Motor neuron (in vitro differentiated cells): ENCODE measurements at regions not wholly inside any gene's neighbourhood (a gene's known extent, or its start where the extent isn't known, plus 50 kb on each side); places are given as distances from the start of the nearest gene placed in this dataset.
A peak's percentile ranks its signal among the peaks of the same experiment; 100 is the strongest.
"Not testable (repeated sequence)": the region's sequence is repeated elsewhere in the genome, so short reads cannot be mapped to it uniquely, and the experiment has no call there.

ENCODE experiments used
- ATAC-seq, 8 experiments: fragments of 200-7000 bp; cut with Tn5 transposase; replicated peaks in 6 of 8; 2 replicates each; pipeline ENCODE4 v1.8.0; 2021; ENCODE audit warnings: mild to moderate bottlenecking in 8 of 8, moderate library complexity in 8 of 8
- H3K27ac ChIP-seq, 2 donors: fragments of 250-450 bp; sonication (Bioruptor Pico); 2 replicates each; pipeline ENCODE4 v1.9.0; 2021; ENCODE audit warnings: antibody characterized with exemption in 2 of 2, mild to moderate bottlenecking in 2 of 2, moderate library complexity in 1 of 2
- H3K4me1 ChIP-seq, 2 donors: fragments of 250-450 bp; sonication (Bioruptor Pico); replicated peaks in 1 of 2; 2 replicates each; pipeline ENCODE4 v1.6.1; 2021; ENCODE audit warnings: antibody characterized with exemption in 2 of 2, mild to moderate bottlenecking in 2 of 2, moderate library complexity in 1 of 2
- H3K4me3 ChIP-seq, 5 donors: fragments of 250-450 bp; sonication (Bioruptor Pico); 2 replicates each; pipeline ENCODE4 v1.9.0; 2021; ENCODE audit warnings: antibody characterized with exemption in 5 of 5, mild to moderate bottlenecking in 5 of 5, moderate library complexity in 4 of 5
- WGBS, 10 experiments: fragments of 450-650 bp; shearing (Covaris generic); methylation state at CpG; one replicate each; pipeline ENCODE4 v1.0.0; 2022; 5-methylcytosine and 5-hydroxymethylcytosine counted together
- in situ Hi-C, 9 experiments: fragments of 400-800 bp; cut with MboI; loops; one replicate each; pipeline ENCODE4 v1.15.0; 2021; ENCODE audit warnings: low sequenced_read_pairs in 9 of 9, low pct_unique_long_range_greater_than_20kb in 2 of 9; ENCODE audit not compliant: unreplicated experiment in 9 of 9

DNA sequence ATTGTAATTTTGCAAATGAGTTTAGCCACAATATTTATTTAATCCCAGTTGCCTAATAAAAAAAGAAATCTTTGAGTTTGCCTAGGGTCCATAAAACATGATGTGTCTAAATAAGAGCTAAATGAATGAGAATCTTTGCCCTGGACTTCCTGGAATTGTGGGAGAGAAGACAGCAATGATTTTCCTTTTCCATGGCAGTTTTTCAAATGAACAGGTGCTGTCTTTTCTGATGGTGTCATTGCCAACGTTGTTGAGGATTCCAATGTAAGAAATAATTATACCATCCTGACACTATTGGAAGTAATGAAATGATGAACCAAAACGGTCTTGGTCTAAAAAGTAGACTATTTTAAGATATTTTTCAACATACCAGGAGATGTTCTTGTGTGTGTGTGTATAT is 984.7 kb upstream of the CELF2 start:
- in situ Hi-C loops, result no loop called here
- ATAC-seq, result no peak
- Histone ChIP-seq H3K27ac (no peak overlapping the region), H3K4me1 (no peaks in the 10 kb centered on the region), H3K4me3 (no peak overlapping the region)
- WGBS, 10 experiments, result 0 to 88% (median 49%) methylated on average over 1 to 2 of the region's 2 CpGs; no CpG with 5 or more reads in 2 of the 10 experiments

DNA sequence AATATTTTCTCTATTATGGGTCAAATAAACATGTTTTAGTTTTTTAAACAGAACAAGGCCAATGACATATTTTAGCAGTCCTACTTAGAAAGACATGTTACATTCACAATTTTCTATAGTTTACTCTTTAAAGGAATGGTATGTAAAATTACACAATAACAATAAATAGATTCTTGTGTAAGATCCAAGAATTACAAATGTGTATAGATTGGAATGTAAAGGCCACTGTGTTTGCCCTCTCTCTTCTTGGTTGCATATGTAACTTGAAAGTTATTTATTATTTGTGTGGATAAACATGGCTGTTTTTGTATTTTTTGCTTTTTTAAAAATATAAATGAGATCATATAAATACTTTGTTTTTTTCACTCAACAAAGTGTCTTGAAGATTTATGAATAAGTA is 979.3 kb upstream of the CELF2 start:
- Histone ChIP-seq H3K27ac (no peak overlapping the region), H3K4me3 (no peak overlapping the region), H3K4me1 (no peaks in the 10 kb centered on the region)
- in situ Hi-C loops, result no loop called here
- no peak for ATAC-seq

DNA sequence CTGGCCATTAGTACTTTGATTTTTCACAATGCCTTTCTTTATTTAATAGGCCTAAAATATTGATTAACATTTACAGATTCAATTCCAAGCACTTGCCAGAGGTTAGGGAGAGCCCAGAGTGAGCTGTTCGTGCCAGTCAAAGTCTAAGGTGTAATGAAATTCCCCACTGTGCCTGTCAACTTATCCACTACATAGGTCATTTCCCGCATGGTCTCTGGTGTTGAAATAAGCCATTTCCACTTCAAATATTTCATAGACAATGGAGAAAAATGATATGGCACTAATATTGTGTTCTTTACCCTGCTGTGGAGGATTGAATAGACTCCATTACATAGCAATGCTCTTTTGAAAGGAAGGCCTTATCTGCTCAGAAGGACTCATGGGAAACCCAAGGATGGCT is 978.1 kb upstream of the CELF2 start:
- in situ Hi-C loops, result no loop called here
- H3K4me3 ChIP-seq, result no peak overlapping the region
- no peak for ATAC-seq
- no peaks in the 10 kb centered on the region for H3K4me1 ChIP-seq
- WGBS, 10 experiments, result 0 to 100% (median 67%) methylated on average over 1 to 2 of the region's 2 CpGs; no CpG with 5 or more reads in 3 of the 10 experiments
- H3K27ac ChIP-seq, result no peak overlapping the region

DNA sequence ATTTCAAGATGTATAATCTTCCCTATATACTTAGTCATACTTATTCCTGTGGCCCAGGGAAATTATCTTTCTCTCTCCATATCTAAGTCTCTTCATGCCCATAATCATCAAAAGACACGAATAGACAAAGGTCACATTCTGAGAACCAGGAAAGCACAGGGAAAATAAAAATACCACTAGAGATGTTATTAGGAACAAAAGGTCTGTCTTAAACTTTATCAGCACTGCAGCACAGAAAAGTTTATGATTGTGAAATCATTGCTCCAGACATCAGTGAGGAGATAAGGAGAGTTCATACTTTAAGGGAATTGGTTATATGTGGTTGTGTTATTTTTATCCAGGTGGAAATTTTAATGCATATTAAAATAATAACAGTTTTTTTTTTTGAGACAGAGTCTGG is 974.6 kb upstream of the CELF2 start:
- 0 to 29% (median 0%) methylated on average over 1 of the region's 1 CpG; no CpG with 5 or more reads in 2 of the 10 experiments for whole genome bisulfite sequencing, 10 experiments

DNA sequence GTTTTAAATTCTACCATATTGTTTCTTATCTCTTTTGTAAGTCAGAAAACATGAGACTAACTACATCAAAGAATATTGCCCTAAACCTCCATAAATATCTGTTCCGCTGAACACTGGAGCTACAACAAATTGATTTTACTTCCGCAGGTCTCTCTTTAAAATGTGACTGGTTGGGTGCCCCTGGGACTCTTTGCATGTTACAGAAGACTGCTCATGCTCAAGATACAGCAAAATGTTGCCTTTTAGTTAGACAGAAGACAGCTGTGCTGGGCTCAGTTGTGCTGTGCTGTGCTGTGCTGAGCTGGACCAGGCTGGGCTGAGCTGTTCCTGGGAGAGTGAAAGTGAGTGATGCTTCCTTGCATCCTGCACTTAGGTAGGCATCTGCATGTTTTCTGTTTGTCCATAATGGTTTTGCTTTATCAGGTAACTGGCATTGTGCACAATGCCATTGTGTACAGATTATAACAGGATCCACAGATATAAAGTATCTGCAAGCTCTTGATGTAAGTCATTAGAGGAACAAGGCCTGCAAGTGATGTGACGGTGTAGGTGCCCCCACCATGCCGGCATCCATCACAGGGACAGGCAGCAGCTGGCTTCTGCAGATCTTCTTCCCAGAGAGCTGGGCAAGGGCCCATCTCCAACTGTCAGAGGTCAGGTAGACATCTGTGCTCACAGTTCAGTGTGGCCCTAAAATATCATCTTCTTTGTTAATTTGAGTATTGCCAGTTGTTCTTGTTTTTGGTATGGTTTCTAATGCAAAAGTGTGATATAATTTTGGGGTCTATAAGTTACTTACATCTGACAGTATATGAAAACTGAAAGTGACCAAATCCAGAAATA is 972.5 kb upstream of the CELF2 start:
- 40 to 100% (median 83%) methylated on average over 1 to 4 of the region's 4 CpGs; no CpG with 5 or more reads in 2 of the 10 experiments for WGBS, 10 experiments
- Histone ChIP-seq H3K27ac (no peak overlapping the region), H3K4me1 (peaks cover 5 to 10% of the 10 kb centered on the region in 2 donors), H3K4me3 (no peak overlapping the region)
- peak in 2 of 8 experiments; percentile 39 for ATAC-seq
- in situ Hi-C loops, result no loop called here

More for the DNA sequence above, 974.6 kb upstream of the CELF2 start:
- ATAC-seq, result no peak
- Histone ChIP-seq H3K4me1 (peaks cover 5 to 10% of the 10 kb centered on the region in 2 donors), H3K27ac (no peak overlapping the region), H3K4me3 (no peak overlapping the region)
- in situ Hi-C loops, result no loop called here

DNA sequence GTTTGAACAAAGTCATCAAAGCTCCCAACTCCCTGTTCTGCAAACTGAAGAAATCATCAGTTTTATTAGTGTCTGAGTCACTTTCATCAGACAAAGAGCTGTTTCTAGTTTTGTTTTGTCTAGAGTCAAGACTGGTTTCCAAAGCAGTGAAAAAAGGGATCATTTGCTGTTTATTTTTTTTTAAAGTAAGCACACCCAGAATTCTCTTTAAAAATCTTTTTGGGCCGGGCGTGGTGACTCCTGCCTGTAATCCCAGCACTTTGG is 972.0 kb upstream of the CELF2 start:
- ATAC-seq, result no peak
- in situ Hi-C loops, result no loop called here
- Histone ChIP-seq H3K4me1 (peaks cover 5 to 10% of the 10 kb centered on the region in 2 donors), H3K27ac (no peak overlapping the region), H3K4me3 (no peak overlapping the region)
- 0 to 100% (median 80%) methylated on average over 1 to 2 of the region's 2 CpGs; no CpG with 5 or more reads in 5 of the 10 experiments for WGBS, 10 experiments

DNA sequence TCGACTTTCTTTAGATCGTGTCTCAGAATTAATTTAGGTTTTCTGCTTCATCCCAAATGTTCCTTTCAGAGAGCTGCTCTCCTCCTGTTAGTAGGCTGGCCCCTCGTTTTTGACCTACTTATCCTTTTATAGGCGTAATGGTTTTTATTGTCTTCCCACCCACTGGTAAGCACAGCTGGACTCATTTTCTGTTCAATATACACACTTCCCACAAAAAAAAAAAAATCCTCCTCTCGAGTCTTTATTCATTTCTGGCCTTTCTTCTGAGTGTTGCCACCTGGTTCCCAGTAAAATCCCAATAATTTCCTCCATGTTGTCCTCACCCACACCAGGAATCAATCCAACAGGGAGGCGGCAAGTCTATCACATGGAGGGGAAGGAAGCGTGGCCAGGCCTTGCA is 970.2 kb upstream of the CELF2 start:
- no peak overlapping the region for H3K4me3 ChIP-seq
- peaks cover 5 to 10% of the 10 kb centered on the region in 2 donors for H3K4me1 ChIP-seq
- in situ Hi-C loops, result no loop called here
- no peak overlapping the region for H3K27ac ChIP-seq
- ATAC-seq, result no peak
- WGBS, 10 experiments, result 3 to 100% (median 74%) methylated on average over 1 to 6 of the region's 7 CpGs

DNA sequence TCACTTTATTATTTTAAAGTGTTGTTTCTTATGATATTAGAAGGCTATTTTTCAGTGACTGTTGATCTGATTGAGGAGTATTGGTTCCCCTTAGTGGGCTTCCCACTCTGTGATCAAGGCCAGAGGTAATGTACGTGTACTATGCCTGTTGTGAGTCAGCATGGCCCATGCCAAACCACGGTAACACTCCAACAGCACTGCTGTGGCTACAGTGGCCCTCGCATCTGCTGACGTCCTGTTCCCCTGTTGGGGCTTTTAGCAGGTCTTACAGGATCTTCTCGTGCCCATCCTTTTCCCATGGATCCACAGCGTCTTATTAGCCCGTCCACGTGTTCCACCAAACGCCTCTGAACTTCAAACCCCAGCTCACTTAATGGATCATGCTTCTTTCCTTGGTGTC is 964.6 kb upstream of the CELF2 start:
- WGBS, 10 experiments, result 52 to 98% (median 83%) methylated on average over 1 to 9 of the region's 9 CpGs; no CpG with 5 or more reads in 4 of the 10 experiments
- ATAC-seq, result no peak
- Histone ChIP-seq H3K4me1 (peaks cover 0 to 6% of the 10 kb centered on the region in 2 donors), H3K4me3 (no peak overlapping the region), H3K27ac (no peak overlapping the region)
- in situ Hi-C loops, result no loop called here

DNA sequence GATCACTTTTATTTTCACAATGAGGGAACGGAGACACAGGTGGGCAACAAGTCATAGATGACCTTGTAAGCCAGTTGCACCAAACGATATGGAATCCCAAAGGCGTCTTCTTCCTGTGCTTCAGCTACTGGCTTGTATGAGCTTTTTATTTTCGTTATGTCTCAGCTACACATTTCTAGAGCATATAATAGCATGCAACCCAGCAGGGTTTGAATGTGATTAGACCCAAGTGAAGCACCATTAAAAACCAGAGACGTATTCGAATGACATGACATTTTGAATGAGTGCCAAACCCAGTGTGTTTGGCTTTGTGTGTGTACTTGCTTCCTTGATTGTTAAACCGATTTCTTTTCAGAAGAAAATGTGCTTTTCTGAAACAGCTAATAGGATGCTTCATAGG is 963.2 kb upstream of the CELF2 start:
- ATAC-seq, result no peak
- Histone ChIP-seq H3K4me3 (no peak overlapping the region), H3K4me1 (peaks cover 0 to 6% of the 10 kb centered on the region in 2 donors), H3K27ac (no peak overlapping the region)
- WGBS, 10 experiments, result 17 to 100% (median 82%) methylated on average over 1 to 7 of the region's 7 CpGs; no CpG with 5 or more reads in 1 of the 10 experiments
- in situ Hi-C loops, result no loop called here

DNA sequence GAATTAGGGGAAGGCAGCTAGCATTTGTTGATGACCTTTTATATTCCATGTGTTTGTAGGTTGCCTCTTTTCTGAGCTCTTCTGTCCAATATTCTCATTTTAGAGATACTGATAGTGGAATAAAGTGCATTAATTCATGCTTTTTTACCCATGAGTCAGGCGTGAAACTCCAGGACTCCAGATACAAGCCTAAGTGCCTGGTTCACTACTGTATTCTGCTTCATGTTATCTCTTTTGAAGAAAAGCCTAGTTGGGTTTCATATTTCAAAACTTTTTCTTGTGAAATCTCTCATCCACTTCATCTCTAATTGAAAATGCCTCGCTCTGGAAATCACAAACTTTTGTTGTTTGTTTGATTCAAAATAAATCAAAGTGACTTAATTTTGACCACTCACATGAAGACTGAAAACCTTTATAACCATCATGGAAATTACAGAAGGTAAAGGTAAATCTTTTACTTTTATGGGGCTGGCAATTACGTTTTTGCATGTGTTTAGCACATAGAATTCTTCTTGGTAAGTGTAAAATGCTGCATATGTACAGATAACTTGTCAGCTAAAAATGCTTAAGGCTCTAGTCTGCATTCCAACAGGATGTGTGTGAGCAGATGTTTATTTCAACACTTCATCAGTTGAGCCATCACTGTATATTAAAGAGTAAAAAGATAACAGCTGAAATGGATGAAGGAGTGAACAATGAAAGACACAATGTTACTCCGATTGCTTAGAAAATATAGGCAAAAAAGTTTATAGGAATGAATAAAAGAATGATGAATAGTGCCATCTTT is 961.8 kb upstream of the CELF2 start:
- in situ Hi-C loops, result no loop called here
- Histone ChIP-seq H3K27ac (no peak overlapping the region), H3K4me1 (peaks cover 0 to 6% of the 10 kb centered on the region in 2 donors), H3K4me3 (no peak overlapping the region)
- WGBS, 10 experiments, result 0 to 94% (median 80%) methylated on average over 1 to 4 of the region's 4 CpGs
- ATAC-seq, result peak in 2 of 8 experiments; percentile 59 to 81

DNA sequence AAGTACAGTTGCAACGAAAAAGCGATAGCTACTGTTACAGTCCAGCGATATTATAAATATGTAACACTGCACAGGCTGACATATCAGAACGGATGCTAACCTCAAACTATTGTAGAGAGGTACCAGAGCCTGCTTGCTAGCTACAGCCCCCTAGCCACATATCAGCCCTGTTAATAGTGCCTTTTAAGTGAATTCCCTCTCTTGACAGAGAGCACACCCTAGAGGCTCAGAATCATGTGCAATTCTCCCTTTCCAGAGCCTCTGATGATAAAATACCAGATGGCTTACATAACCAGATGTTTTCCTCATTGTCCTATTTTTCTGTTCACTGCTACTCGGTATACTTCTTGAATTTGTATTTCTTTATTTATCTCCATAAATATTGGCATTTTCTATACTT is 960.7 kb upstream of the CELF2 start:
- Histone ChIP-seq H3K27ac (no peak overlapping the region), H3K4me3 (no peak overlapping the region), H3K4me1 (peaks cover 0 to 6% of the 10 kb centered on the region in 2 donors)
- ATAC-seq, result peak in 2 of 8 experiments; percentile 68 to 71
- WGBS, 10 experiments, result 0 to 100% (median 75%) methylated on average over 1 to 5 of the region's 5 CpGs
- in situ Hi-C loops, result no loop called here

DNA sequence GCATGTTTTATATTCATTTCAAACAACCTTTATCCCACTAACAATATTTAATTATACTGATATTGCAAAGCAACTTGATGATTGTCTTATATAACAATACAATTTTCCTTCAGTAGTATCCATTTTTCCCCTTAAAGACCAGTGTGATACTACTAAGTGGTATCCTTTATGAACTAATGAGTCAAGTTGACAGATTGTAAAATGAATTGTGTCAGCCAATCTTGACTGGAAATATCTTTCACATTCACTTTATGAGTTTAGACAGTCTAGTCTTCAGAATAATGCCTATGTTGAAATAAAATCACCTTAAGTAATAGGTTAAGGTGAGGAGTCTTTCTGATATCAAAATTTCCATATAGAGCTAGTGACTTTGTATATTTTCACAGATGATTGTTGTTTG is 950.0 kb upstream of the CELF2 start:
- no peaks in the 10 kb centered on the region for H3K4me1 ChIP-seq
- H3K4me3 ChIP-seq, result no peak overlapping the region
- no peak for ATAC-seq
- H3K27ac ChIP-seq, result no peak overlapping the region
- in situ Hi-C loops, result no loop called here

DNA sequence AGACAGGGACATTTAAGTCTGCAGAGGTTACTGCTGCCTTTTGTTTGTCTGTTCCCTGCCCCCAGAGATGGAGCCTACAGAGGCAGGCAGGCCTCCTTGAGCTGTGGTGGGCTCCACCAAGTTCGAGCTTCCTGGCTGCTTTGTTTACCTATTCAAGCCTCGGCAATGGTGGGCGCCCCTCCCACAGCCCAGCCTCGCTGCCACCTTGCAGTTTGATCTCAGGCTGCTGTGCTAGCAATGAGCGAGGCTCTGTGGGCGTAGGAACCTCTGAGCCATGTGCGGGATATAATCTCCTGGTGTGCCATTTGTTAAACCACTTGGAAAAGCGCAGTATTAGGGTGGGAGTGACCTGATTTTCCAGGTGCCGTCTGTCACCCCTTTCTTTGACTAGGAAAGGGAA is 942.8 kb upstream of the CELF2 start:
- H3K4me1 ChIP-seq, H3K27ac ChIP-seq, ATAC-seq, H3K4me3 ChIP-seq, in situ Hi-C loops: not testable (repeated sequence)
- 16 to 100% (median 75%) methylated on average over 1 to 5 of the region's 9 CpGs; no CpG with 5 or more reads in 6 of the 10 experiments for WGBS, 10 experiments
